Lower lobe of right lung (tissue), 2 donors: ENCODE measurements at regions not wholly inside any gene's neighbourhood (a gene's known extent, or its start where the extent isn't known, plus 50 kb on each side); places are given as distances from the start of the nearest gene placed in this dataset.

Experiments
- ATAC-seq, 2 donors: fragments of 200-7000 bp; cut with Tn5 transposase; one replicate each; pipeline ENCODE4 v1.9.1; 2020 to 2022; ENCODE audit warnings: mild to moderate bottlenecking in 2 of 2, moderate library complexity in 2 of 2
- DNase-seq: peaks from one replicate; pipeline ENCODE4 v3.0.0-alpha.2; 2020
- H3K27ac ChIP-seq: fragments of 200-600 bp; one replicate; pipeline ENCODE4 v1.8.0; 2022
- H3K27me3 ChIP-seq: fragments of 200-600 bp; one replicate; pipeline ENCODE4 v1.8.0; 2022; ENCODE audit warnings: low read depth
- H3K36me3 ChIP-seq: fragments of 200-600 bp; one replicate; pipeline ENCODE4 v1.8.0; 2022; ENCODE audit warnings: mild to moderate bottlenecking
- H3K4me1 ChIP-seq: fragments of 200-600 bp; one replicate; pipeline ENCODE4 v1.8.0; 2022
- H3K4me3 ChIP-seq: fragments of 200-600 bp; one replicate; pipeline ENCODE4 v1.8.0; 2022; ENCODE audit warnings: mild to moderate bottlenecking
- H3K9me3 ChIP-seq: fragments of 200-600 bp; one replicate; pipeline ENCODE4 v1.8.0; 2022
- intact Hi-C: fragments of 100-400 bp; cut with DNase I; formaldehyde crosslinking; loops from one replicate; pipeline ENCODE4 v1.11.0; 2022
- TF ChIP-seq, protein P1 (sequence below): fragments of 200-600 bp; IDR thresholded peaks from one replicate; pipeline ENCODE4 v1.8.0; 2022; ENCODE audit warnings: antibody characterized with exemption, mild to moderate bottlenecking
- donor health status: DM: no; HTN: yes; CAD: no; lungs with severe emphysema.

GRCh38 chr13:79791471-79792042, 310.6 kb downstream of the NDFIP2 start:
- peak in 1 of 2 donors; percentile 37 for ATAC-seq
- Histone ChIP-seq H3K4me3 (no peak overlapping the region), H3K27ac (no peak overlapping the region), H3K27me3 (no peaks in the 10 kb centered on the region), H3K4me1 (no peaks in the 10 kb centered on the region), H3K36me3 (no peaks in the 10 kb centered on the region), H3K9me3 (peaks cover 4% of the 10 kb centered on the region)
- intact Hi-C loops, result no loop called here
- no peak for DNase-seq
- TF ChIP-seq, protein P1, sequence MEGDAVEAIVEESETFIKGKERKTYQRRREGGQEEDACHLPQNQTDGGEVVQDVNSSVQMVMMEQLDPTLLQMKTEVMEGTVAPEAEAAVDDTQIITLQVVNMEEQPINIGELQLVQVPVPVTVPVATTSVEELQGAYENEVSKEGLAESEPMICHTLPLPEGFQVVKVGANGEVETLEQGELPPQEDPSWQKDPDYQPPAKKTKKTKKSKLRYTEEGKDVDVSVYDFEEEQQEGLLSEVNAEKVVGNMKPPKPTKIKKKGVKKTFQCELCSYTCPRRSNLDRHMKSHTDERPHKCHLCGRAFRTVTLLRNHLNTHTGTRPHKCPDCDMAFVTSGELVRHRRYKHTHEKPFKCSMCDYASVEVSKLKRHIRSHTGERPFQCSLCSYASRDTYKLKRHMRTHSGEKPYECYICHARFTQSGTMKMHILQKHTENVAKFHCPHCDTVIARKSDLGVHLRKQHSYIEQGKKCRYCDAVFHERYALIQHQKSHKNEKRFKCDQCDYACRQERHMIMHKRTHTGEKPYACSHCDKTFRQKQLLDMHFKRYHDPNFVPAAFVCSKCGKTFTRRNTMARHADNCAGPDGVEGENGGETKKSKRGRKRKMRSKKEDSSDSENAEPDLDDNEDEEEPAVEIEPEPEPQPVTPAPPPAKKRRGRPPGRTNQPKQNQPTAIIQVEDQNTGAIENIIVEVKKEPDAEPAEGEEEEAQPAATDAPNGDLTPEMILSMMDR, result no peak

DNA sequence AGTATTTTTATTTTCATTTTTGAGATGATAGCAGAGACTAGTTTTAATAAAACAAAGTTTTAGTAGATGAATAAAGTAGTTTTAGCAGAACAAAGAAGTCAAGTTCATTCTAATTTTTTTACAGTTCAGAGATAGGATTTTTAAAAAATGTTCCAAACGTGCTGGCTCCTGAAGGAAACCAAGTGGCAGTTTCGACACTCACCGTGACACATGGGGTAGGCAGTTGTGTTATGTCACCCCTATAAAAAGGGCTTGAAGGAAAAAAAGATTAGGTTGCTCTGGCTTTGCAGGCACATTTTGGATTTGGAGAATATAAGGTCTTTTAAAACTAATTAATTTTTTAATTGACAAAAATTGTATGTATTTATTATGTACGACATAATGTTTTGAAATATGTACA, 305.2 kb downstream of the NDFIP2 start:
- ATAC-seq (no peak), DNase-seq (no peak)
- Histone ChIP-seq H3K4me1 (peaks cover 10% of the 10 kb centered on the region), H3K27me3 (no peaks in the 10 kb centered on the region), H3K36me3 (no peaks in the 10 kb centered on the region), H3K9me3 (peaks cover 4% of the 10 kb centered on the region), H3K4me3 (no peak overlapping the region), H3K27ac (no peak overlapping the region)
- intact Hi-C loops, result no loop called here
- TF ChIP-seq, protein P1, result no peak

DNA sequence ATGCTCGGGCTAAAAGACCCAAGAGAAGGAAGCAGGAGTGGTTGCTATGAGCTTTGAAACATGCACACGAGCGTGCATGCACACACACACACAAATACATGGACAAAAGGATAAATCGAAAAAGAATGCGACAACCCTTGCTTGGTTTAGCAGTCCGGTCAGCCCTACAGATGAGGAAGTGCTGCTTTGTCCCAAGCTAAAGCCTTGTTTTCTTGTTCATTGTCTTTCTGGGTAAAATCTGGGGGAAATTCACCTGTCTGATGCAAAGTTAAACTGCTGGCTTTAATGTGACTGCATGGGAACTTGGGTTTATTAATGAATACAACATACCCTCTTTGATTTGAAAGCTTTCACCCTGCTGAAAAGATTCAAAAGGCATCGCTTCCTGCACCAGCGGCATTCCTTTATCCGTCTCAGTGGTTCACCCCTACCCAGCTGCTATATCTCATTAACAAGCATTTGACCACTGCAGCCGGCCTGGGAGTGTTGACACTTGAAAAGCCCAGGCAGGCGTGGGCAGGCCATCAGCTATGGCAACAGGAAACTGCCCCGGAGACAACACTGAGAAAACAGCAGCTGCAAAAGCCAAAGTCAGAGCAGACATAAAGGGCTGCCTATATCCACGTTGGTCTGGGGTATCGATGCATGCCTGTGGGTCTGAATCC, 301.7 kb downstream of the NDFIP2 start:
- Histone ChIP-seq H3K36me3 (no peaks in the 10 kb centered on the region), H3K27me3 (no peaks in the 10 kb centered on the region), H3K4me1 (peaks cover 19% of the 10 kb centered on the region), H3K9me3 (peaks cover 3% of the 10 kb centered on the region), H3K4me3 (no peak overlapping the region), H3K27ac (peak overlapping the region; percentile 53)
- DNase-seq (peak; percentile 75), ATAC-seq (peak; percentile 92 to 93)
- intact Hi-C loops, result no loop called here
- TF ChIP-seq, protein P1, result no peak

DNA sequence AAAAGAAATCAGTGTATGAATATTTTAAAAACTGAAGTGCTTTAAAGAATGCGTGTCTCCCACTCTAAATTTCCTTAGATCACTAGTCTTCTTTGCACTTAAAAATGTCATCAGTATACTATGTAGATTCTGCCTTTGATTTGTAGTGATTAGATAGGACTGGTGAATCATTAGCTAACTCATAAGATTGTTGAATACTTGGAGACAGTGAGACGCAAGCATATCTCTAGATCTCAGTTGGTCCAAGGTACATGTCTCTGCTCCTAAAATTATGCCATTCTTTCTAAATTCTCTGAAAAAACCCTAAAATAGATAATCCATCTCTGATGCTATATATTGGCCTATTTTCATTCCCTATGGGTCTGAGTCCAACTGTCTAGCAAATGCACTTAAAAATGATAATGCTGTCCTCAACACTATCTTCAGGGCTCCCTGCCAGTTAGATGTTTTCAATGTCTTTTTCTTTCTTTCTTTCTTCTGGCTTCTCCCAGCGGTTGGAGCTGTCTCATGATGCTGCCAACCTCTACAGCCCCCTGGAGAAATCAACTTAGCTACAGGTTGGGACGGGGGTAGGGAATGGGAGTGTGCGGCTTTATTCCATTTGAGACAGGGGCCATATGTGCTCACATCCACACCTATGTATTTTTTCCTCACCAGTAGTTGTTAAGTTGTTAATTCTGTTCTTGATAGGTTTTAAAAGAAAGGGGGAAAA, 301.0 kb downstream of the NDFIP2 start:
- no peak overlapping the region for H3K4me3 ChIP-seq
- H3K4me1 ChIP-seq, result peaks cover 22% of the 10 kb centered on the region
- H3K27ac ChIP-seq, result no peak overlapping the region
- intact Hi-C loops, result no loop called here
- no peak for ATAC-seq
- H3K36me3 ChIP-seq, result no peaks in the 10 kb centered on the region
- TF ChIP-seq, protein P1, result no peak
- no peaks in the 10 kb centered on the region for H3K27me3 ChIP-seq
- no peaks in the 10 kb centered on the region for H3K9me3 ChIP-seq
- no peak for DNase-seq

DNA sequence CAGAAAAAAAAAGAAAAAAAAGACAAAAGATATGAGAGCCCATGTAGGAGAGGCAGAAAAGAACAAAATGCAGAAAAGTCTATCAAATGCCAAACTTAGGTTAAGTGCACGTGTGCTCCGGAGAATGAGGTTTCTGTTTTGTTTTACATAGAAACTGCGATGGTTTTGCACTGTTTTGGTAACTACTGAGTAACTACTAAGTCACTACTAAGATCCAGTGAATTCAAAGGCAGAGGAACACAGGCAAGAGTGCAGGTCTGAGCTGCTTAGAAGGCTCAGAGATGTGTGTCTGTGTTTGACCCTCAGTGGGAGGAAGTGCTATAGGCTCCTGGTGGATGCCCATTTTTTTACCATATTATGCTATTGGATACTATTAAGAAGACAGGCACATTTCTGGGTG, 299.3 kb downstream of the NDFIP2 start:
- ATAC-seq, result no peak

More for the DNA sequence above, 299.3 kb downstream of the NDFIP2 start:
- H3K4me1 ChIP-seq, result peaks cover 22% of the 10 kb centered on the region
- DNase-seq, result no peak
- TF ChIP-seq, protein P1, result no peak
- intact Hi-C loops, result no loop called here
- no peak overlapping the region for H3K4me3 ChIP-seq
- no peaks in the 10 kb centered on the region for H3K27me3 ChIP-seq
- no peaks in the 10 kb centered on the region for H3K9me3 ChIP-seq
- H3K36me3 ChIP-seq, result no peaks in the 10 kb centered on the region
- no peak overlapping the region for H3K27ac ChIP-seq
